EL (cell line): ENCODE measurements at regions not wholly inside any gene's neighbourhood (a gene's known extent, or its start where the extent isn't known, plus 50 kb on each side); places are given as distances from the start of the nearest gene placed in this dataset.

ENCODE experiments used
- DNase-seq: peaks from one replicate; pipeline ENCODE4 v3.0.0-alpha.2; 2016

- DNase-seq: no peak
Observed at GRCh38 chr11:122523846-122524805, 131.4 kb upstream of the UBASH3B start.

DNA sequence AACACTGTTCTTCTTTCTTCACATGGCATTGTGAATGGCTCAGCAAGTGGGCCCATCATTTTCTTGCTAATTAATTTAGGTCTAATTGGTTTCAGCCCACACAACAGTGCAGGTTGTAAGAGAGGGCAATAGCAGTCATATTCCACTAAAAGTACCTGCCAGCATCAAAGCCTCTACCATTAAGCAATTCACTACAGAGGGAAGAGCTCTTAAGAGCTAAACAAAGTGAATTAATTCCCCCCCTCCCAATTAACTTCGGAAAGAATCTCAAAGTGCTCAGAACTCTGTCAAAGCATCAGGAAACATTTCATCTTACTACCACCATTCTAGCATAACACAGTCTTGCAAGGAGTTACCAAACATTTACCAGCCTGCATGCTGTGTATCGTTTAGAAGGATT lies 133.9 kb upstream of the UBASH3B start:
- no peak for DNase-seq

DNA sequence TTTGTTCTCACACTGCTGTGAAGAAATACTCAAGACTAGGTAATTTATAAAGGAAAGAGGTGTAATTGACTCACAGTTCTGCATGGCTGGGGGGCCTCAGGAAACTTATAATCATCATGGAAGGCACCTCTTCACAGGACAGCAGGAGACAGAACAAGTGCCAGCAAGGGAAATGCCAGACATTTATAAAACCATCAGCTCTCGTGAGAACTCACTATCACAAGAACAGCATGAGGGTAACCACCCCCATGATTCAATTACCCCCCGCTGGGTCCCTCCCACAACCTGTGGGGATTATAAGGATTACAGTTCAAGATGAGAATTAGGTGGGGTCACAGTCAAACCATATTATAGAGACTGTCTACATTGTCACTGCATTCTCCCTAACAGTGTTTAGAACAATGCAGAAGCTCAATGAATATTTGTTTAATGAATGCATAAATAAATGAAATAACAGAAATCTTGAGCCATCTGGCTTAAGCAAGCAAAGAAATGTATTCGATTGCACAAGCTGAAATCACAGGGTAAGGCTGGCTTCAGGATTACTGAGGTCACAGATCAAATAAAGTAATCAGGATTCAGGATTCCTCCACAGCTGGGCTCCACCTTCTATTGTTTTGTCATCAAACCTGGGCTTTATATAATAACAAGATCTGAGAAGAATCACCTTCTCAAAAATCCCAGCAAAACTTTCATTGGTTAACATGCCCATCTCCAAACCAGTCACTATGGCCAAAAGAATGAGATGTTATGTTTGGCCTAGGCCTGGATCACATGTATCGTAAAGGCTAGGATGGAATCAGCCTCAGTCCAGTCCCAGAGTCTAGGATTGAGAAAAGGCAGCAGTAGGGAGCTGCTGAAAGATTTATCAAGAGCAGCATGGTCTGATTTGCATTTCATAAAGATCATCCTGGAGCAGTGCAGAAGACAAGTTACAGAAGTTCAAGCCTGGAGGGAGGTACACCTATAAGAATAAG lies 137.8 kb upstream of the UBASH3B start:
- DNase-seq: no peak

GRCh38 chr11:122516686-122517085 lies 138.8 kb upstream of the UBASH3B start:
- DNase-seq: no peak

- no peak for DNase-seq
Observed at GRCh38 chr11:122513997-122514396, 141.5 kb upstream of the UBASH3B start.

GRCh38 chr11:122513328-122513727 lies 142.2 kb upstream of the UBASH3B start:
- DNase-seq: no peak

DNA sequence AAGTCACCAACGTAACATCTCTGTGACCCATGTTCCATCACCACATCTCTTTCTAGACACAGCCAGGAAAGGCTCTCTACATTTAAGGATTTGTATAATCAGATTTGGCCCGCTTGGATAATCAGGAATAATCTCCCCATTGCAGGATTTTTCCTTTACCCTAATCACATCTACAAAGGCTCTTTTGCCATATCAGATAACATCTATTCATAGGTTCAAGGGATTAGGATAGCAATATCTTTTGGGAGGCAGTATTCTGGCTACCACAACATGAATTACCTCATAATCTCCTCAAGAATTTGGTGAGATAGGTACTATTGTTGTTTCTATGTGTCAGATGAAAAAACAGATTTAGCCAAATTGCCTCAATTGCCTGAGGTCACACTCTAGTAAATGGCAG lies 142.8 kb upstream of the UBASH3B start:
- no peak for DNase-seq

DNA sequence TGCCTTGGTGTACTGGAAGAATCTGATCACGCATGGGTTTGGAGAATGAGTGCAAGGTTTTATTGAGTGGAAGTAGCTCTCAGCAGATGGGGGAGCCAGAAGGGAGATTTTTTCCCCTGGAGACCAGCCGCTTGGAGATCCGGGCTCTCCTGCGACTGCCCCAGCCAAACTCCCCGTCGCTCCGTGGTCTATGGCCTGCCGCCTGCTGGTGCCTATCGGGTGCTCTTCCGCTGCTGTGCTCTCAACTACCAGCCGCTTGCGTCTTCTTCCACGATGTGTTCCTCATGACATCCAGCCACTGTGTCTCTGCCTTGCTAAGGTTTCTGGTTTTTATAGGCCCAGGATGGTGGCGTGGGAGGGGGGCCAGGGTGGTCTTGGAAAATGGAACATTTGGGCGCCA lies 145.6 kb upstream of the UBASH3B start:
- no peak for DNase-seq

DNA sequence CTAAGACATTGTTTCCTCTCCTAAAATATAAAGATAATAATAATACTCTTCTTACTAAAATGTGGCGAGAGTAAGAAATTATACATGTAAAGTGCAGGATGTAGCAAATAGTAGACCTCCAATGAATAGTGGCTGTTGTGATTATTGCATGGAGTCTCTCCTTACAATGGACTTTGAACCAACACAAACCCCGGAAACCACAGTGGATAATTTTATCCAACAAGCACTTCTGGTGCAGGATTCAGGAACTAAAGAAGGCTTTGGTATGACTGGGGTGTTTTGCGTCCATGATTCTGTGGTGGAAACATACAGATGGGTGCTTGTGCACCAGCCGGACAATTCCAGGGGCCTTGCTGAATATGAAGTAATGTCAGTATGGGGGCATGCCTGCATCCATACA lies 146.4 kb upstream of the UBASH3B start:
- no peak for DNase-seq

DNA sequence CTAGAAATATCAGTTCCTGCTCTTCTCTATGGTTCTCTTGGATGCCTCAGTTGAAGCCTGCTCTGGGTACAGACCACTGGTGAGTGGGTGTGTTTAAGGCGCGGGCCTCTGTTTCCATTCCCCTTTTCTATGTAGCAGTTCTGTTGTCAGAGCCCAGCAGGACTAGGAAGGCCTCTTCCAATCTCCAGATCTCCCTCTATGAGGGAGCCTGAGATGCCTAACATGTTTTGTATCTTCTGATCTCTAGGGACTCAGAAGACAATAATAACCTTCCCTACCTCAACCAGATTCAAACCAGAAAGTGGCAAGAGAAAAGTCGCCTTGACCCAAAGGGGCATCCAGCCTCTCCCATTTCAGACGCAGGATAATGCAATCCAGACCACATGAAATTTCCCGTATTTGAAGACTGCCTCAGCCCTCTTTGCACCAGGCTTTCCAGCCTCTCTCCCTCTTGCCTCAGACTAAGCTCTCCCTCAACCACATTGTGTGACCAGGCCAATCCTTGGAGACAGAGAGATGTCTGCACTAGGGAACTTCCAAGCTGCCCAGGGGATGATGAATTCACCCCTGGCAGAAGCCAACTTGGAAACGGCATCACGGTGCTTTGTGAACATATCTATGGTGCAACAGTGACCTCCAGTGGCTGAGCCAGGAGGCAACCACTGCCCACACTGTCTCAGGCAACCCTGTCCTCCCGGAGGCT lies 150.1 kb upstream of the UBASH3B start:
- DNase-seq: peak; percentile 88

- peak; percentile 12 for DNase-seq
Observed at GRCh38 chr11:122494221-122494620, 161.3 kb upstream of the UBASH3B start.

GRCh38 chr11:122491509-122491908 lies 164.0 kb upstream of the UBASH3B start:
- DNase-seq: peak; percentile 25

DNA sequence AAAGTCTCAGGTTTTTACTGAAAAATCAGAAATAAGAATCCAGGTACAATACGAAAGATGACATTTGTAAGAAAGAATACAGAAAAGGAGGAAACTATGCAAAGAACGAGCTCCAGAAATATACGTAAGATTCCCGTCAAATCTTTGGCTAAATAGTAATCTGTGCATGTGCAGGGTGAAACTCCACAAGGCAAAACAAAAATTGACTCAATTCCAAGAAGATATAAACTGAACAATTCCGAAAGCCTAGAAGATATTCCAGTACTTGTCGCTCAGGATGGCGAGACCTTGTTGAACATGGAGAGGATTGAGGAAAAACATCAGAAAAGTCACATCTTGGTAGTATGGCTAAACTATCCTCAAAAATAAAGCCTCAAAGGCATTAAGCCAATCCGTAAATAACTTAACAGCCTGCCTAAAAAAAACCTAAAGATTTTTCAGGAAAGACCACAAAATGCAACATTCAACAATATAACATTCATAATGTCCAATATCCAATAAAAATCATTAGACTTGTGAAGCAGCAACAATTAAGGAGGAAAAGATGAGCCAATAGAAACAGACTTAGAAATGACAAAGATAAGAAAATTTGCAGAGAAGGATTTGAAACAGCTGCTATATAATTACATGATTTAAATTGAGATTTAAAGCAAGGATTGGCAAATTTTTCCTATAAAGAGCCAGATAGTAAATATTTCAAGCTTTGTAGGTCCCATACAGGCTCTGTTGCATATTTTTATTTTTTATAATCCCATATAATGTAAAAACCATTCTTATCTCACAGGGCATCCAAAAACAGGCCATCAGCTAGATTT lies 166.4 kb upstream of the UBASH3B start:
- DNase-seq: no peak

DNA sequence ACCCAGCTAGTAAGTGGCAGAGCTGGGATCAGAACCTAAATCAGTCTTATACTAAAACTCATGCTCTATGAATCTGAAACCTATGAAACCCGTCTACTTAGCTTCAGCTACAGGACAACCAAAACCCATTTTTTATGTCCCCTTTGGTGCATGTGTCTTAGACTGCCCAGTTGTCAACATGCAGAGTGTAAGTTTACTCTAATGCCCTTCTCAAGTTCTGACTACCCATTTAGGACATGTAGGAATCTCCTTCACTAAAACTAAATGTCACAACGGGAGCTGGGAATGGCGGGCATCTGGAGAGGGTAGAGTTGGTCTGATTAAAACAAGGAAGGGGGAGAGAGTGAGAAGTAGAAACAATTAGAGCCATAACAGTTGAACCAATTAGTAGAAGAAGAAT lies 167.9 kb upstream of the UBASH3B start:
- DNase-seq: no peak

GRCh38 chr11:122486793-122487495 lies 168.6 kb upstream of the UBASH3B start:
- DNase-seq: peak; percentile 1

- DNase-seq: no peak
Observed at GRCh38 chr11:122478986-122479385, 176.5 kb upstream of the UBASH3B start.

GRCh38 chr11:122468965-122469364 lies 186.6 kb upstream of the UBASH3B start:
- no peak for DNase-seq

DNA sequence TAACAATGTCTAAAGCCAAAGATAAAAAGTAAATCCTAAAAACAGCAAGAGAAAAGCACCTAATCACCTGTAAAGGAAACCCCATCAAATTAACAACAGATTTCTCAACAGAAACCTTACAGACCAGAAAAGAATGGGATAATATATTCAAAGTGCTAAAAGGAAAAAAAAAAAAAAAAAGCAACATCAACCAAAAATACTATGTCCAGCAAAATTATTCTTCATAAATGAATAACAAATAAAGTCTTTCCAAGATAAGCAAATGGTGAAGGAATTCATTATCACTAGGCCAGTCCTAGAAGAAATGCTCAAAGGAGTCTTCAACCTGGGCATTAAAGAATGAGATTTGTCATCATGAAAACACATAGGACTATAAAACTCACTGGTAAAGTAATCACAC lies 192.0 kb upstream of the UBASH3B start:
- no peak for DNase-seq

- DNase-seq: no peak
Observed at GRCh38 chr11:122459064-122459463, 196.5 kb upstream of the UBASH3B start.

DNA sequence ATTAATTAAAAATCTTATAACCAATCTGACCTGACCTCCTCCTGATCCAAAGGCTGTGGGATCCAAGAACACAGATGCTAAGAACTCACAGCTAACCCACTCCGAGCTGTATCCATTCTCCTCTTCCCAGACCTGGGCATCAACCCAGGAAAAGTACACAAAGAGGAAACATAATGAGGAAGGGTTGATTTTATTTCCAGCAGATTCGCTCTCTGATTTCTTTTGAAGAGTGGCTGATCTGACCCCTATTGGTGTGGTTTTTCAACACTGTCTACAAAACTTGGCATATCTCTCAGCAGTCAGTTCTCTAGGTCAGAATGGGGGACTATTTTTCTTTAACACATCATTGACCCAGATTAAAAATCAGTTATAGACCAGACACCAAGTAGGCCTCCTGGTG lies 201.9 kb upstream of the UBASH3B start:
- DNase-seq: no peak

GRCh38 chr11:122451911-122452310 lies 203.6 kb upstream of the UBASH3B start:
- DNase-seq: no peak
